ENCODE measurements at regions not wholly inside any gene's neighbourhood (a gene's known extent, or its start where the extent isn't known, plus 50 kb on each side); places are given as distances from the start of the nearest gene placed in this dataset.
"Not testable (repeated sequence)": the region's sequence is repeated elsewhere in the genome, so short reads cannot be mapped to it uniquely, and the experiment has no call there.

DNA sequence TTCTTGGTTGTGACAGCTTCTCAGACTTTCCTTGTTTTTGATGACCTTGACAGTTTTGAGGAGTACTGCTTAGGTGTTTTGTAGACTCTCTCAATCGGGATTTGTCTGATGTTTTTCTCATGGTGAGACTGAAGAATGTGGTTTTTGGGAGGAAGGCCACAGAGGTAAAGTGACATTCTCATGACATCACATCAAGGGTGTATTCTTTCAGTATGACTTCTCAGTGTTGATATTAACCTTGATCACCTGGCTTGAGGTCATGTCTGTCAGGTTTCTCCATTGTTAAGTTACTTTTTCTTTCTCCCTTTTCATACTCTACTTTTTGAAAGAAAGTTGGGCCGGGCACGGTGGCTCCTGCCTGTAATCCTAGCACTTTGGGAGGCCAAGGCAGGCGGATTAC is 269.9 kb downstream of the ZNF37A start:
- not testable (repeated sequence) for DNase-seq

DNA sequence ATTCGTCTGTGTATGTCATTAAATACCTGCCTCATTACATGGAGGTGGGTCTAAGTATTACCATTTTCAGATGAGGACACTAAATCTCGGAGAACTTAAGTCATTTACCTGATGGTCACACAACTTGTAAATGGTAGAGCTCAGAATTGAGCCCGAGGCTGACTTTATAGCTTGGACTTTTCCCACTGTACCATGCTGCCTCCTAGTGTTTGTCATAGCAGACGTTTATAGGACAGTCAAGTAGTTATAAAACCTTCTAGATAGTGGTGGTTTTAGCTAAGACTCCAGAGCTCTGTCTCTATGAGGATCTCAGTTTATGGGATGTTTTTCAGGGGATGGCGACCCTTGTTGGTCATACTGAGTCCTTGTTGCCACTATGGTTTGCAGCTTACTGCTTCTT is 271.8 kb downstream of the ZNF37A start:
- peak; percentile 47 for DNase-seq

DNA sequence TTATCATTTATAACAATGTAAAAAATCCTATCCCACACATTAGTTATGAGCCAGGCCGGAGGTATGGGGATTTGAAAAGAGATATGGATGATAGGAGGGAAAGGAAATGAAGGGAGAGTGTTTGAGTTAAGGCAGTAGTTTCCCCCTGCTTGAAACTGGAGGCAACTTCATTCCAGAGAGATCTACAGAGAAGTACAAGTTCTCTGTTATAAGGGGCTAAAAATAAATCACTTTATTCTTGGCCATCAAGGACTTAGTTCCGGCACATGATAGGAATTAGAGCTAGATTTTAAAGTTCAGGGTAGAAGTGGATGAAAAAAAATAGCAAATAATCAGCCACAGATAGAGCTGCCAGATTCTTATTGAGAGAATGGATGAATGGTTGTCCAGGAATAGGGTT is 289.7 kb downstream of the ZNF37A start:
- not testable (repeated sequence) for DNase-seq

DNA sequence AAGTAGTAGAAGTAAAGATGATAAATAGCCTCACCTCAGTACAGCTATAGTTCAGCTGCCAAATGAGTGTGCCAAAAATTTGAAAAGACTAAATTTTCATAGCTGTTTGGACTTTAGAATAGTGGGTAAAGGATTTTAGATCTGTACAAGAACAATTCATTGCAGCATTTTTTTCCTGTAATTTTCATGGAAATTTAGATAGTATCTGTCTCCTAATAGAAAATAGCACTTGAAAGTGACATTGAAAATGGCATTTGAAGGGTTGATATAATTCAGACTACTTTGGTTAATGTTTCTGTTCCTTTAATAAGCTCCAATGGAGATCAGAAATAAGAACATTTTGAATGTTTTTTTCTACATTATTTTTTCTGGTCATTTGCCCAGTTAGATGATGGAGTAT is 292.7 kb downstream of the ZNF37A start:
- not testable (repeated sequence) for DNase-seq

DNA sequence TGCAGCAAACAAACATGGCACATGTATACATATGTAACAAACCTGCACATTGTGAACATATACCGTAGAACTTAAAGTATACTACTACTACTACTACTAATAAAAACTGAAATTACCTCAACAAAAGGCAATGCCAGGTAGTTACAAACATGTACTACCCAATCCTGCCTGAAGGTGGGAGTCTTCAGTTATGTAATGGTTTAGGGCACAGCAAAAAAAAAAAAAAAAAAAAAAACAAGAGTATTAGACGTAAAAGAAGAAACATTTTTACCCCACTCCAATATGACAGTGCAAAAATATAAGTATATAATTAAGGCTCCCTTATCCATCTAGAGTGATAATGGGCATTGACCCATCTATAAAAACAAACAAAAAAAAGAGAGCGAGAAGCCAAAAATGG is 296.6 kb downstream of the ZNF37A start:
- peak; percentile 71 for DNase-seq

DNA sequence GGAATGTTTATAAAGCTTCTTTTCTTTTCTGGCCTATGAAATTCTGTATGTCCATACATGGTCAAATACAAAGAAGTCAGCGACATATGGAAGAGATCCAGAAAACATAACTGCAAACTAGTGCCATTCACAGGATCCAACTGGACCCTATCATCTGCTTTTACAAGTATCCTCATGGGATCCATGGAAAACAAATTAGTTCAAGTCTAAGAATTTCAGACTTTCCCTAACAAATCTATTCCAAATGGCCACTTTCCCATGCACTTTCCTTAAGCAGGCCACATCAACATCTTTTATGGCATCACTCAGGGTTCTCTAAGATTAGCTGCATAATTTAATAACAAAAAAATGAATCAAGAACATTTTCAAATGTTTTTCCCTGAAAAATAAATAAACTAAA is 301.3 kb downstream of the ZNF37A start:
- not testable (repeated sequence) for DNase-seq

DNA sequence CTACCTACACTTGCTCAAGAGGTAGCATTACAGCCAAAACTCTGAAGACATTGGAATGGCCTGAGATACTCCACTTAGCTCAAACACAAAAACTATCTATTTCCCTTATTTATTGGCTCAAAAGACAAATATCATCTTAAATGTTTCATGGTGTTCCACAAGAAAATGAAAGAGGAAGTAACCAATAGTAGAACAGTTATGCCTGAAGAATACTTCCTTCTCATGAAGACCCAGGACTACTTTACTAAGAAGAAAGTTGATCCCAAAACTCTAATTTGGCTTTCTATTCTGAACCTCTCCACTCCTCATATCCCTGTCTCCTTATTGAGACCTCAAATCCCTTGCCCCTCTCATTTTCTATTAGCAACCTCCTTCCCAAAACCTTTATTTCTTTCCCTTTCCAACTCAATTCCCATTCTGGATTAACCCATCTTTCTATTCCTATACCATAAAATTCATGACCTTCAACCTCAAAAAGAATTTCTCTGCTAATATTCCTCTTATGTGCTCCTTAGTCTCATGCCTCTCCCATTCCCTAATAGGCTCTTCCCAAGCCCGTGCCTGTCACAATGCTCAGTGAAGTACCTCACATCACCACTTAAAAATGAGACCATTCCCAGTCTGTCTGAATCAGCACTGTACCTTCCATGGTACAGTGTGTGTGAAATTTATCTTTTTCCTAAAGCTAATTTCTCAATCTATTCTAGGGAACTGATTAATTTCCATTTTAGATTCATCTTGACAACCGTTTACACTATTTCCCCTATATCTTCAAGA is 302.2 kb downstream of the ZNF37A start:
- not testable (repeated sequence) for DNase-seq

DNA sequence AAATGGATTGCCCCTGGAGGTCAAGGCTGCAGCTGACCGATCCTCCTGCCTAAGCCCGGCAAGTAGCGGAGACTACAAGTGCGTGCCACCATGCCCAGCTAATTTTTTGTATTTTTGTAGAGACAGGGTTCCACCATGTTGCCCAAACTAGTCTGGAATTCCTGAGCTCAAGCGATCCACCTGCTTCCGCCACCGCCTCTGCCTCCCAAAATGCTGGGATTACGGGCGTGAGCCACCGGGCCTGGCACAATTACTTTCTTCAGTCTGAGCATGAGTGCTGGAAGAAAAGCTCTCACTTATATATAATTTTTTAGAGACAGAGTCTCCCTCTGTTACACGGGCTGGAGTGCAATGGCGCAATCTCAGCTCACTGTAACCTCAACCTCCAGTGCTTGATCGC is 307.4 kb downstream of the ZNF37A start:
- not testable (repeated sequence) for DNase-seq

DNA sequence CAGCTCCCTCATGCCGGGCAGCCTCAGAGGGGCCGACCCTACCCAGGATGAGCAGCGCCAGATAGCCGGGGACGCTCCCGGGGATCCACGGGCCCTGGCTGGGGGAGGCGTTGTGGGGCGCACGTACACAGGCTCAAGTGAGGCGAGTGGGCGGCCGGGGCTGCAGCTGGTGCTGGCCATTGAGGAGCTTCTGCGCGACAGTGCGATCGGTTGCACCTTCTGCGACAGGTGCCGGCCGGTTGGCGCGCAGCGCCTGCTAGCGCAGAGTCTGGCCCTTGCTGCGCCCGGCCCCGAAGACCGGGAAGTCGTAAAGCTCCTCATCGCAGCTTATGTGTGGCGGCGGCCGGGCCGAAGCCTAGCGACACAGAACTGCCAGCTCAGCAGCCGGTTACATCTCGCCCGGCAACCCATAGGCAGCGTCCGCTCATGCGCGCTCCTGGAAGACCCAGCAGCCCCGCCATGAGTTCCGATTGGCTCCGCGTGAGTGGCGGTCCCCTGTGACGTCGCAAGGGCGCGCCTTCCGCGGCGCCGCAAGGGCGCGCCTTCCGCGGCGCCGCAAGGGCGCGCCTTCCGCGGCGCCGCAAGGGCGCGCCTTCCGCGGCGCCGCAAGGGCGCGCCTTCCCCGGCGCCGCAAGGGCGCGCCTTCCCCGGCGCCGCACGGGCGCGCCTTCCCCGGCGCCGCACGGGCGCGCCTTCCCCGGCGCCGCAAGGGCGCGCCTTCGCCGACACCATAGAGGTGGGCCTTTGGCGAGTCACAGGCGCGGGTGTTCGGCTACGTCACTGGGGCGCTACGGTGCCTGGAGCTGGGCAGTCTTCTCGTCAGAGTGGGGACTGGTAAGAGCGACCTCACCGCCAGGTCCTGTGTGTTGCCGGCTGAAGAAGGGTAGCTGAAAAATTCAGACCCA is 308.6 kb downstream of the ZNF37A start:
- peak; percentile 97 for DNase-seq

DNA sequence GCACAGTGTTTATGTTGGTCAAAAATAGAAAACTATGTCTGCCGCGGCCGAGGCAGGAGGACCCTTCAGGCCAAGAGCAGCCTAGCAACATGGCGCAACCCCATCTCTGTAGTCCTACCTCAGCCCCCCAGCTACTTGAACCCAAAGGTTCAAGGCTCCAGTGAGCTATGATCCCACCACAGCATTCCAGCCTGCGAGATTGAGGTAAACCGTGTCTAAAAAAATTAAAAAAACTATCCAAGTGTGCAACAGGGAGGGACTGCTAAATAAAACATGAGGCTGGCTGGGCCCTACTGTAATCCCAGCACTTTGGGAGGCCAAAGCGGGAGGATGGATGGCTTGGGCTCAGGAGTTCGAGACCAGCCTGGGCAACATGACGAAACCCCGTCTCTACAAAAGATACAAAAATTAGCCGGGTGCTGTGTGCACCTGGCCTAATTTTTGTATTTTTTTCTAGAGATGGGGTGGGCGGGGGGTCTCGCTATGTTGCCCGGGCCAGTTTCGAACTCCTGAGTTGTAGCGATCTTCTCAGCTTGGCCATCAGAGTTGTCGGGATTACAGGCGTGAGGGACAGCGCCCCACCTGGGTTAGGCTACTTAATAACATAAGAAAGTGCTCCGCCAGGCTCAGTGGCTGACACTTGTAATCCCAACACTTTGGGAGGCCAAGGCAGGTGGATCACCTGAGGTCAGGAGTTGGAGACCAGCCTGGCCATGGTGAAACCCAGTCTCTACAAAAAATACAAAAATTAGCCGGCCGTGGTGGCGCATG is 309.4 kb downstream of the ZNF37A start:
- peak; percentile 6 for DNase-seq

DNA sequence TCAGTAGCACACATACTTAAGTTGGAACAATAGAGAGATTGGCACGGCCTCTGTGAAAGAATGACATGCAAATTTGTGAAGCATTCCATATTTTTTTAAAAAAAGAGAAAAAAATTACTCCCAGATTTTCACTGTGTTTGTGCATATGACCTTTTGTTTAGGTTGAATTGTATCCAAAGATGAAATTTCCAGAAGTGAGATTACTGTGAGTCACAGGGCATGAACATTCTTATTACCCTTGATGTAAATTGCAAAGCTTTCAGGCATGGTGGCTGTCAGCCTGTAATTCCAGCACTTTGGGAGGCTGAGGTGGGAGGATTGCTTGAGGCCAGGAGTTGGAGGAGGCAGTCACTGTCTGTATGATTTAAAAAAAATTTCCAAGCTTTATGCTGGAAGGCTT is 329.5 kb downstream of the ZNF37A start:
- not testable (repeated sequence) for DNase-seq

DNA sequence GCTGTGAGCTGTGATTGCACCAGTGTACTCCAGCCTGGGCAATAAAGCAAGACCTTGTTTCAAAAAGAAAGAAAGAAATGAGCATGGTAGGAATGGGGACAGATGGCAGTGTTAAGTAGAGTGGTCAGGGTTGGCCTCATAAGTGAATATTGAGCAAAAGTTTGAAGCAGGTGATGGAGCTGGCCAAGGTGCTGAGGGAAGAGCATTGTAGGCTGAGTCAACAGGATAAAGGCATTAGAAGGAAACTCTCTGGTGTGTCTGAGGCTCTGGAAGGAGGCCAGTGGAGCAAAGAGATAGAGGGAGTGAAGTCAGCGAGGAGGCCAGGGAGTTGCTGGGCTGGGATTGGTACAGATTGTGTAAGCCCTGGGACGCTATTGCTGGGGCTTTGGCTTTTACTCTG is 336.1 kb downstream of the ZNF37A start:
- not testable (repeated sequence) for DNase-seq

DNA sequence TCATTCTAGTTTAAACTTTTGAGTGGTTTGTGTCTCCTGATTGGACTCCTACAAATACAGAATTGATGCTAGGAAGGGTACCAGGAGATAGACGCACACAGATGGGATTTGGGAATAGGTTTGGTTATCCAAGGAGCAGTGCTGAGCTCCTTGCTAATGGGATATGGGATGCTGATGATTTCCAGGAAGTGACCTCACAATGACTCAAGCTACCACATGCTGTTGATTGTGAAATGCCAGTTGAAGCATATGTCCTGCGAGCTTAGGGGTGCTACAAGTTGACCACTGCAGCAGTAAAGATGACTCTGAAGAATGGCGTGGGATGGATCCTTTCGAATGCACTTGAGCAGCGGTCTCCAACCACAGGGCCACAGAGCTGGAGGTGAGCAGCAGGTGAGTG is 343.2 kb downstream of the ZNF37A start:
- not testable (repeated sequence) for DNase-seq

DNA sequence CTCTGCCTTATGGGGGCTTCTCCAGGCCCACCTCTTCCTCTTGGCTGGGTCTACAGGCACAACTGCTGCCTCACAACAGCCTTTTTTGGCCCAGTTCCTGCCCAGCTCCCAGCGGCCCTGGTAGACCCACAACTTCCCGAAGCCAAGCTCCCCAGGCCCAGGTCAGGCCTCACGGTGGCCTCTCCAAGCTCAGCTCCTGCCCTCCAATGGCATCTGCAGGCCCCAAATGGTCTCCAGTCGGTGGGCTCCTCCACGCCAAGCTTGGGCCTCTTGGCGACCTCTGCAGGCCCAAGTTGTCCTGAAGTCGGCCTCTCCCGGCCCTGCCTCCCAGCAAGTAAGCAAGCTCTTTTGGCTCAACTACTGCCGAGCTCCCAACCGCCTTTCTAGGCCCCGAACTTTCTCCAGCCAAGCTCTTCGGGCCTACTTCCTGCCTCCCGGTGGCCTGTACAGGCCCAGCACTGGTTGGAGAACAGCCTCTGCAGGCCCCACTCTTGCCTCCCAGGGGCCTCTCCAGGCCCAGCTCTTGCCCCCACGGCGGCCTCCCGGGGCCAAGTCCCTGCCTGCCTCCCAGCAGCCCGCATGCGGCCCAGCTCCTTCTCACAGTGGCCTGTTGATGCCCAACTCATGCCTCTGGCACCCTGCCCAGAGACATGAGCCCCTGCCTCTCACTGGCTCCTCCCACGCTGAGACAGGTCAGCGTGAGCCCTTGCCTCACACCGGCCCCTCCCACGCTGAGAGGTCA is 354.6 kb downstream of the ZNF37A start:
- not testable (repeated sequence) for DNase-seq

DNA sequence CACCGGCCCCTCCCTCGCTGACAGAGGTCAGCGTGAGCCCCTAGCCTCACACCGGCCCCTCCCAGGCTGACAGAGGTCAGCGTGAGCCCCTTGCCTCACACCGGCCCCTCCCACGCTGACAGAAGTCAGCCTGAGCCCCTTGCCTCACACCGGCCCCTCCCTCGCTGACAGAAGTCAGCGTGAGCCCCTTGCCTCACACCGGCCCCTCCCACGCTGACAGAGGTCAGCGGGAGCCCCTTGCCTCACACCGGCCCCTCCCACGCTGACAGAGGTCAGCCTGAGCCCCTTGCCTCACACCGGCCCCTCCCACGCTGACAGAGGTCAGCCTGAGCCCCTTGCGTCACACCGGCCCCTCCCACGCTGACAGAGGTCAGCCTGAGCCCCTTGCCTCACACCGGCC is 355.5 kb downstream of the ZNF37A start:
- not testable (repeated sequence) for DNase-seq

DNA sequence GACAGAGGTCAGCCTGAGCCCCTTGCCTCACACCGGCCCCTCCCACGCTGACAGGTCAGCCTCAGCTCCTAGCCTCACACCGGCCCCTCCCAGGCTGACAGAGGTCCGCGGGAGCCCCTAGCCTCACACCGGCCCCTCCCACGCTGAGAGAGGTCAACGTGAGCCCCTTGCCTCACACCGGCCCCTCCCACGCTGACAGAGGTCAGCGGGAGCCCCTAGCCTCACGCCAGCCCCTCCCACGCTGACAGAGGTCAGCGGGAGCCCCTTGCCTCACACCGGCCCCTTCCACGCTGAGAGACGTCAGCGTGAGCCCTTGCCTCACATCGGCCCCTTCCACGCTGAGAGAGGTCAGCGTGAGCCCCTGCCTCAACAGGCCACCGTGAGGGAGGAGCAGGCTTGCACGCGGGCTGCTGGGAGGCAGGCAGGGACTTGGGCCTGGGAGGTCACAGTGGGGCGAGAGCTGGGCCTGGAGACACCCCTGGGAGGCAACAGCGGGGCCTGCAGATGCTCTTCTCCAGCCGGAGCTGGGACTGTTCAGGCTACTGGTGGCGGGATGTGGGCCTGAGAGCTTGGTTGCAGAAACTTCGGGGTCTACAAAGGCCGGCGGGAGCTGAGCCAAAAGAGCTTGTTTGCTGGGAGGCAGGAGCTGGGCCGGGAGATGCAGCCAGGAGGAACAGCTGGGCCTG is 356.4 kb downstream of the ZNF37A start:
- DNase-seq: not testable (repeated sequence)

DNA sequence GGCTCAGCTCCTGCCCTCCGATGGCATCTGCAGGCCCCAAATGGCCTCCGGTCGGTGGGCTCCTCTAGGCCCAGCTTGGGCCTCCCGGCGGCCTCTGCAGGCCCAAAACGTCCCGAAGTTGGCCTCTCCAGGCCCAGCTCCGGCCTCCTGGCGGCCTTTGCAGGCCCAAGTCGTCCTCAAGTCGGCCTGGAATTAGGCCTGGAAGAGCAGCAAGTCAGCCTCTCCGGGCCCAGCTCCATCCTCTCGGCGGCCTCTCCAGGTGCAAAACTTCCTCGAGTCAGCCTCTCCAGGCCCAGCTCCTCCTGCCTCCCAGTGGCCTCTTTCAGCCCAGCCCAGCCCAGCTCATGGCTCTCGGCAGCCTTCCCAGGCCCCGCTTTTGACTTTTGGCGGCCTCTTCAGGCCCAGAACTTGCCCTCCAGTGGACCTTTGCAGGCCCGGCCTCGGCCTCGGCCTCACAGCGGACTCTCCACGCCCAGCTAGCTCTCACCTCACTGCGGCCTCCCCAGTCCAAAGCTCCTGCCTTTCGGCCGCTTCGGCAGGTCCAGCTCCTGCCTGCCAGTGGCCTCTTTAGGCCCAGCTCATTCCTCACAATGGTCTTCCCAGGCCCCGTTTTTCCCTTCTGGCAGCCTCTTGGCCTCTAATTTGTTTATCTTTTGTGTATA is 357.3 kb downstream of the ZNF37A start:
- not testable (repeated sequence) for DNase-seq

All from CD4-positive, alpha-beta T cell treated with Interleukin-21 for 1 hour (primary cell).